CD4-positive, alpha-beta T cell treated with Interleukin-4 for 4 hours (primary cell): ENCODE measurements at regions not wholly inside any gene's neighbourhood (a gene's known extent, or its start where the extent isn't known, plus 50 kb on each side); places are given as distances from the start of the nearest gene placed in this dataset.

Experiments used
- DNase-seq: peaks from one replicate; pipeline ENCODE4 v3.0.0-alpha.2; 2020

GRCh38 chr1:79431340-79431739, 424.8 kb upstream of the ADGRL4 start:
- no peak for DNase-seq

- no peak for DNase-seq
These were observed 423.9 kb upstream of the ADGRL4 start for GRCh38 chr1:79430437-79430836.

- no peak for DNase-seq
These were observed 416.2 kb upstream of the ADGRL4 start for GRCh38 chr1:79422726-79423125.

DNA sequence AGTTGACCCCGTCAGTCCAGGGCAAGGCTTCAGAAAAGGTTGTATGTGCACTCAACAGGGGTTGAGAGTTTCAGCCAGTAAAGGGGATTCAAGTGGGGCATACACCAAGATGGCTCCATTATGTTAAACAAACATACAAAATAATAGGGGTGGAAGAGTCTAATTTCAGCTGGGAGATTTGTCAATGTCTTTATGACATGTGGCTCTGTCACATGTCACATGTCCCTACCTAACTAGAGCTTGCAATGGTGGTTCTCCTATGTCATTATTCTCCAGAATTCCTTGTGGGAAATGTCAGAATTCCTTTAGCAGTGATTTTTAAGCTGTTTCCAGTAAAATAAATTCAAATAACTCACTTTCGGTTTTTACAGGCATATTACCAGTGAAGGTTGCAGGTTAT, 392.0 kb upstream of the ADGRL4 start:
- DNase-seq = no peak

DNA sequence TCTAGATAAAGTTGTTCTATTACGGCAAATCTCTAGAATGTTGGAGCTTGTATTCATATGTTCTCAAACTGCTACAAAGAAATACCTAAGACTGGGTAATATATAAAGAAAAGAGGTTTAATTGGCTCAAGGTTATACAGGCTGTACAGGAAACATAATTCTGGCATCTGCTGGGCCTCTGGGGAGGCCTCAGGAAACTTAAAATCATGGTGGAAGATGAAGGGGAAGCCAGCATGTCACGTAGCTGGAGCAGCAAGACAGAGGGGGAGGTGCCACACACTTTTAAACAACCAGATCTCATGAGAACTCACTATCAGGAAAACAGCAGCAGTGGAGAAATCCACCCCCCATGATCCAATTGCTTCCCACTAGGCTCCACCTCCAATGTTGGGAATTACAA, 390.4 kb upstream of the ADGRL4 start:
- DNase-seq = no peak

- DNase-seq = no peak
These were observed 382.3 kb upstream of the ADGRL4 start for GRCh38 chr1:79388694-79389361.

- no peak for DNase-seq
These were observed 380.2 kb upstream of the ADGRL4 start for GRCh38 chr1:79386730-79387129.

DNA sequence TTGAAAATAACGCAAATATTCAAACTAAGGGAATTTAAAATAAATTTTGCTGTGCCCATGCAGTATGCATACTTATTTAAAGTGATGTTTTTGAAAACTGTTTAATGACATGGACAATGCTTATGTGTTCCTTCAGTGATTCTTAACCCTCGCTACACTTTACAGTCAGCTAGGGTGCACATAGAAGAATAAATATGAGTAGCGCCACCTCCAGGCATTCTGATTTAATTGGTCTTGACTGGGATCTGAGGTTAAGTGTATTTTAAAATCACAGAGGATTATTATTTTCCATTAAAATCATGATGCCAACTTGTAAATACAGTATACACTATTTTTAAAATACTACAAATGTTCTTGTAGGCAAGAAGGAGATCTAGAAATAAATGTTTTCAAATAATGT, 373.5 kb upstream of the ADGRL4 start:
- DNase-seq = no peak

DNA sequence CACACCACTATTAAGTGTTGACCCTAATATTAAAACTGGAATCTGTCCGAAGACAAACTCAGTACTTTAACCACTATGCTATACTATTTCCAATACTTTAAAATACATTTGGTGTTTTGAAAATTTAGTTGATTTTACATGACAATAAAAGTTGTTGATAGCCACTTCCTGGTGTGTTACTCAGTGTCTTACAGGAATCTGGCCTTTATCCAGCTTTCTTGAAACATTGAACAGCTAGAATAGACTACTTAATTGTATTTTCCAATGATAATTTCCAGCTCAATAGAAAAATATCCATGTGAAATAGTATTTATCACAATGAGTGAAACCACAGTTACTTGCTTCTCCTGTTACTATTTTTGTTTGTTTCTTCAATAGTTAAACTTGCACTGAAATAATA, 369.6 kb upstream of the ADGRL4 start:
- no peak for DNase-seq

DNA sequence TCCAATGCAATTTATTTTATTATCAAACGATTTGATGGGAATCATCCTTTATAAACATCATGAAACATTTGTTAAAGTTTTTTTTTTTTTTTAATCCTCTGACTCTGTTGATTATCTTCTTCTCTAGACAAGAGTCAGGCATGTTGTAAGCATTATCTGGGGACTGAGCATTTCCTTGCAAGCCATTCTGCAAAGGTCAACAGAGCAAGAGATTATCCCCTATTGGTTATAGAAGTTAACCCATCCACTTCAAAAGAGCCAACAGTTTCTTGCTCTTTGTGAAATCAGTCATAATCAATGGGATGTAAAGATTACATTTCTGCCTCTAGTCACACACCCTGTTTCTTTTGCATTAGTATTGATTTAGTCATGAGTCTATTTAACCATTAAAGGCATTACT, 368.8 kb upstream of the ADGRL4 start:
- no peak for DNase-seq

DNA sequence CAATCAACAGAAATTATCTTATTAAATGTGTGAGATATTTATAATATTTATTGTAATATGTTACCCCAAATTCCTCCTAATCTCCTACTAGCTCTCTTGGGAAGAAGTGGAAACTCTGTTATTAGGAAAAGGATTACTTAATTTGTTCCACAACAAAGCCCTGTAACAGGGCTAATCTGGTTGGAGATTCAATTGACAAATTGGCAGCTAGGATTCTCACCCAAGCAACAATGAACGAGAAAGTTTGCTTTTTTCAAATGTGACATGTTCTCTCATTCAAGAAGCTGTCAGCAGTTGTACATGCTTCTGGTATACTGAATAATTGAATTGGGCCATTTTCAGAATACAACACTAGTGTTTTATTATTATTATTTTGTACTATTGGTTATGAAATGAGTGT, 367.9 kb upstream of the ADGRL4 start:
- no peak for DNase-seq

GRCh38 chr1:79373481-79374125, 367.1 kb upstream of the ADGRL4 start:
- DNase-seq = no peak

DNA sequence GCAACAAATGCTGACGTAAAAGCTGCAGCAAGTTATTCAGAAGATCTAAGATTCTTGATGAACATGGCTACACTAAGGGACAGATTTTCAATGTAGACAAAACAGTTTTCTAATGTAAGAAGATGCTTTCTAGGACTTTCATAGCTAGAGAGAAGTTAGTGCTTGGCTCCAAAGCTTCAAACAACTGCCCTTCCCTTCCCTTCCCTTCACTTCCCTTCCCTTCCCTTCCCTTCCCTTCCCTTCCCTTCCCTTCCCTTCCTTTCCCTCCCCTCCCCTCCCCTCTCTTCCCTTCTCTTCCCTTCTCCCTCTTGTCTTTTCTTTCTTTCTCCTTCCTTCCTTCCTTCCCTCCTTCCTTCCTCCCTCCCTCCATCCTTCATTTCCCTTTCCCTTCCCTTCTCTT, 365.3 kb upstream of the ADGRL4 start:
- DNase-seq = no peak

- no peak for DNase-seq
These were observed 362.6 kb upstream of the ADGRL4 start for GRCh38 chr1:79369091-79369490.

DNA sequence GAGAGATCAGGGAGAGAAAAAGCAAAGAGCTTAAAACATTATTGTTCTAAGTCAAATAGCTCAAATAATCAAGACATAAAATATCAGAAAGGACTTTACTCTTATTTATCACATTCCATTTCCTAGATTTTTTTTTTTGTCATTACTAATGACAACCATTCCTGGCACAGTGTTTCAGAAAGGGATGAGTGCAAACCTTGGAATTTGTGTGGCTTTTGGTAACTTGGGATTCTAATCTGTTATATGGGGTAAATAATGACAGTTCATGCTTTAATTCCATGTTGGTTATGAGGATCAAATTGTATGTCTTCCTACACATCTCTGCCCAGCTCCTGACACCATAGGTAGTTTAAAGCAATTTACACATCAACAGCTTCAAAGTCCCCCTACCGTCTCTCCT, 358.4 kb upstream of the ADGRL4 start:
- DNase-seq = no peak

- no peak for DNase-seq
These were observed 356.9 kb upstream of the ADGRL4 start for GRCh38 chr1:79363430-79363829.

DNA sequence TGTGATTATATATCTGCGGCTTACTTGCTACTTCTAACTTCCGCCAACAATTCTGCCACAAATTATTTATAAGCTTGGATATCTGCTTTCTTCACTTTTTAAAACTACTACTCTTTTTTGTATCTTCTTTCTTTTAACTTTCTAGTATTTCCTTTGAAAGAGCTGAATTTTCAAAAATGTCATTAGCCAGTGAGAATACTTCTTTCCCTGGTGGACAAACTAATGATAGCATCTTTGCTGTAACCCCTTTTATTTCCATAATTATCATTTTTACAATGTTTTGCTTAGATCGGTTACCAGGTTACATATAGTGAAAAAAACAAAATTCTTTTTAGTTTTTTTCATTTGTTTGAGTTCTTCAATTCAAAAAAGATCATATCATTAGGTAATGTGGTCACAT, 355.9 kb upstream of the ADGRL4 start:
- DNase-seq = no peak

DNA sequence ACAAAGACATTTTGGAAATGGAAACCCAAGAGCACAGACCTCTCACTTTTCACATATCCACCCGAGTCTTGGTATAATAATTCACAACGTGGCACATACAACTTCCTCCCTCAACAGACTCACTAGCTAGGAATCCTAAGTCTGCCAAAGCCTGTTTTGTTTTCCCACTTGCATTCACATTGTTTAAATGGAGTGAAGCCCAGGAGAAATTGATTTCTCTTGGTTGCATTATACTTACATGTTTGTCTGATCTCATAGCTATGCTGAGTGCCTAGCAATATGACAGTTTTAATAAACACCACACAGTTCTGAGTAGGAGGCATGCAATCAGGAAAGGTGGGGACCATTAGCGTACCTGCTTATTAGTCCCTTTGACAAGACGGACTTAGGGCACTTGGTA, 348.6 kb upstream of the ADGRL4 start:
- DNase-seq = no peak

DNA sequence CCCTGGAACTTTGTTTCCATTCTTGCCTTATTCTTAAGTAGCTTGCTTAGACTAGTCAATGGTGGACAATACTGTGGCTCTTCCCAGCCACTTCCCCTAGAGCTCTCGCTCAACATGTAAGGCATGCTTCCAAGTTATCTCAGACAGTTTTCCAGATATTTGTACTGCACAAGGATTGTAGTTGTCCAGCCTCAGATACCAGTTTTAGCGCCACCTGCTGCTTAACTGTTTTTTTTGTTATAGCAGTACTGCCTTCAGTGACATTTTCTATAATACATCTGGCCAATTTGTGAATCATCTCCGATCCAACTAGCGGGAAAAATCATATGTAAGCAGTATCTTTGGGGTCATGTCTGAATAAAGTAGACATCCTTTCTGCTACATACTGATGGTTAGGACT, 346.7 kb upstream of the ADGRL4 start:
- no peak for DNase-seq

DNA sequence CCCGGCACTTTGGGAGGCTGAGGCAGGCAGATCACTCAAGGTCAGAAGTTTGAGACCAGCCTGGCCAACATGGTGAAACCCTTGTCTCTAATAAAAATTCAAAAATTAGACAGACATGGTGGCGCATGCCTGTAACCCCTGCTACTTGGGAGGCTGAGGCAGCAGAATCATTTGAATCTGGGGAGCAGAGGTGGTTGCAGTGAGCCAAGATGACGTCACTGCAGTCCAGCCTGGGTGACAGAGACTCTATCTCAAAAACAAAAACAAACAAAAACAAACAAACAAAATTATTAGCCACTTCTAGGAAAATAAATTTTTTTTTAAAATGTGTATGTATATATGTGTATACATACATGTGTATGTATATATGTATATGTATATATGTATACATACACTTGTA, 320.3 kb upstream of the ADGRL4 start:
- DNase-seq = no peak

DNA sequence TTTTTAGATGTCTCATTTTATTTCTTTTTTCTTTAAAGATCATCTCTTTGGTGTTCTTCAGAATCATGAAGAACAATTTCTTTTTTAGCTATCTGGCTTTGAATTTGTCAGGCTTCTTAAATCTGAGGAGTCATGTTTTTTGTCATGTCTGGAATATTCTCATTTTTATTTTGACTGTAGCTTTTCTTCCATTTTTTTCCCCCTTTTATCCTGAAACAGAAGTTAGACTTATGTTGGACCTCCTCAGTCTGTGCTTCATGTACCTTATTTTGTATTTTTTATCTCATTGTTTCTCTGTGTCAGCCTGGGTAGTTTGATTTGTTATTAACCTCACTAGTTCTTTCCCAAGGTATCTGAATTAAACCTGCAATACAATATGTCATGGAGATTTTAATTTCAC, 319.2 kb upstream of the ADGRL4 start:
- no peak for DNase-seq

DNA sequence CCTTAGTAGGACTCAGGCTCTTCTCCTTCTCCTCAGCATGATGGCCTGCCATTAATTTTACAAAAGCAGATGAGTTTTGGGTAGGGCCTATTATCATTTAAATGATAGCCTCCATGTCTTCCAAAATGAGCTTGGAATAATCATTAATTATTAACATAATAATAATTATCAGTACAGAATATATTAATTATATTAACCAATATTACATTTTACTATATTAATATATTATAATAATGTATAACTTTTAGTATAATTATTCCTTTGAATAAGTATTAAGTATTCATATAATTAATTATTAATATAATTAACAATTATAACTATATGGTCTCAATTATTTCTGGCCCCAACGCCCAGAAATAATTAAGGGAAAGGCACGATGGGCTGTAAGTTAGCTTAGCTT, 318.6 kb upstream of the ADGRL4 start:
- no peak for DNase-seq

GRCh38 chr1:79323239-79324025, 316.9 kb upstream of the ADGRL4 start:
- DNase-seq = no peak

DNA sequence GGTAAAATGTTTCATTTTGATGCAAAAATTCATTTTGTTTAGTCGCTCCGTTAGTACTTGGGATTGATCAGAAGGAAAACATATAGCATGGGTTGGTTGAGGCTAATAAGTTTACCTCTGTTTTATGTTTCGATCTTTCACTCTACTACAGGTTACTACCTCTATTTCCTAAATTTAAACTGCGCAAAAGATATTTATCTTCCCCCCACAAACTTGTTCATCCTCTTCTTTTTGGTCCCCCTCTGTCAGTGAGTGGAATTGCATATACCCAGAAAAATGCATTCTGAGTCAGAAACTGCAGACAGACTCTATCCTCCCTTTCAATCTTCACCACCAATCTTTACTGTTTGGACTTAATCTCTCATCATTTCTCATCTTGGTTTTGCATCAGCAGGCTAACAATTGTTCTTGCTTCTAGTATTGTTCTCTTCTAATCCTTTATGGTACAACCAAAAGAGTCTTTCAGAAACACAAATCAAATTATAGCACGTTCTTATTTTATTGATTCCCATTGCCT, 316.0 kb upstream of the ADGRL4 start:
- no peak for DNase-seq
